Activated naive CD8-positive, alpha-beta T cell (primary cell): ENCODE measurements at regions not wholly inside any gene's neighbourhood (a gene's known extent, or its start where the extent isn't known, plus 50 kb on each side); places are given as distances from the start of the nearest gene placed in this dataset.
"Not testable (repeated sequence)": the region's sequence is repeated elsewhere in the genome, so short reads cannot be mapped to it uniquely, and the experiment has no call there.

Experiments
- H3K27ac Mint-ChIP-seq: one replicate; pipeline ENCODE4 v1.8.0; 2021; ENCODE audit warnings: mixed read lengths
- H3K27me3 Mint-ChIP-seq: one replicate; pipeline ENCODE4 v1.8.0; 2021; ENCODE audit warnings: mixed read lengths
- H3K36me3 Mint-ChIP-seq: one replicate; pipeline ENCODE4 v1.8.0; 2021; ENCODE audit warnings: mixed read lengths
- H3K4me1 Mint-ChIP-seq: one replicate; pipeline ENCODE4 v1.8.0; 2021; ENCODE audit warnings: low read depth, mixed read lengths
- H3K4me3 Mint-ChIP-seq: one replicate; pipeline ENCODE4 v1.8.0; 2021; ENCODE audit warnings: mild to moderate bottlenecking, mixed read lengths
- H3K9me3 Mint-ChIP-seq: one replicate; pipeline ENCODE4 v1.8.0; 2021; ENCODE audit warnings: low read depth, mixed read lengths

GRCh38 chrY:7781501-7781900 is 869.9 kb upstream of the AMELY start:
- no peaks in the 10 kb centered on the region for H3K36me3 Mint-ChIP-seq
- H3K9me3 Mint-ChIP-seq = no peaks in the 10 kb centered on the region
- H3K27ac Mint-ChIP-seq = no peak overlapping the region
- H3K4me3 Mint-ChIP-seq = no peak overlapping the region
- H3K27me3 Mint-ChIP-seq = no peaks in the 10 kb centered on the region
- no peaks in the 10 kb centered on the region for H3K4me1 Mint-ChIP-seq

DNA sequence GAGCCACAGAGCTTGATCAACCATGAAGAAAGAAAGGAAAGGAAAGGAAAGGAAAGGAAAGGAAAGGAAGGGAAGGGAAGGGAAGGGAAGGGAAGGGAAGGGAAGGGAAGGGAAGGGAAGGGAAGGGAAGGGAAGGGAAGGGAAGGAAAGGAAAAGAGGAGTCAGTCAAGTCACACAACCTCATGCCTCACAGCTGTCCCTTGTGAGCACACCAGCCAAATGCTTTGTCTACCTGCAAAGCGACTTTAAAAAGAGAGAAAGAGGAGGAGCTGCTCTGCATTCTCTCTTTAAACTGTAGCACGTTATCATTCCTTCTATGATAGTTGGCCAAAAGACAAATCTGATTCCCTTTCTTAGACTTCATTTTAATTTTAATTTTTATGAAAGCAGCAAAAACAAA is 863.9 kb upstream of the AMELY start:
- not testable (repeated sequence) for H3K36me3 Mint-ChIP-seq, H3K4me1 Mint-ChIP-seq, H3K9me3 Mint-ChIP-seq, H3K27me3 Mint-ChIP-seq, H3K4me3 Mint-ChIP-seq, H3K27ac Mint-ChIP-seq

- Mint-ChIP-seq H3K4me1 (no peaks in the 10 kb centered on the region), H3K27ac (no peak overlapping the region), H3K4me3 (no peak overlapping the region), H3K9me3 (no peaks in the 10 kb centered on the region), H3K36me3 (no peaks in the 10 kb centered on the region), H3K27me3 (no peaks in the 10 kb centered on the region)
Measured at GRCh38 chrY:7771771-7772170, 860.2 kb upstream of the AMELY start.

- Mint-ChIP-seq H3K36me3 (no peaks in the 10 kb centered on the region), H3K9me3 (no peaks in the 10 kb centered on the region), H3K27me3 (no peaks in the 10 kb centered on the region), H3K4me3 (no peak overlapping the region), H3K4me1 (no peaks in the 10 kb centered on the region), H3K27ac (no peak overlapping the region)
Measured at GRCh38 chrY:7769790-7770375, 858.3 kb upstream of the AMELY start.

- no peak overlapping the region for H3K27ac Mint-ChIP-seq
- H3K4me1 Mint-ChIP-seq = no peaks in the 10 kb centered on the region
- no peaks in the 10 kb centered on the region for H3K36me3 Mint-ChIP-seq
- H3K4me3 Mint-ChIP-seq = no peak overlapping the region
- no peaks in the 10 kb centered on the region for H3K27me3 Mint-ChIP-seq
- H3K9me3 Mint-ChIP-seq = no peaks in the 10 kb centered on the region
Measured at GRCh38 chrY:7768901-7769300, 857.3 kb upstream of the AMELY start.

GRCh38 chrY:7753711-7754110 is 842.2 kb upstream of the AMELY start:
- H3K4me1 Mint-ChIP-seq = no peaks in the 10 kb centered on the region

DNA sequence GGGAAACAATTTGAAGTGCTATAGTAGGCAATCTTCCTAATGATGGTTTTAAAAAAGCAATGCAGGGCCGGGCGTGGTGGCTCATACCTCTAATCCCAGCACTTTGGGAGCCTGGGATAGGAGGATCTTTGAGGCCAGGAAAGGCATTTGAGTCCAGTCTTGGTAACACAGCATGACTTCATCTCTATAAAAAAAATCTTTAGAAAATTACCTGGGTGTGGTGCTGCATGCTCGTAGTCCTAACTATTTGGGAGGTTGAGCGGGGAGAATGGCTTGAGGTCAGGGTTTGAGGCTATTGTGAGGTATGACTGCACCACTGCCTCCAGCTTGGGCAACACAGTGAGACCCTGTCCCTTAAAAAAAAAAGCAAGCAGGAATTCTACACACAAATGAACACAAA is 835.2 kb upstream of the AMELY start:
- H3K9me3 Mint-ChIP-seq = no peaks in the 10 kb centered on the region
- H3K4me3 Mint-ChIP-seq = no peak overlapping the region
- no peaks in the 10 kb centered on the region for H3K36me3 Mint-ChIP-seq
- H3K4me1 Mint-ChIP-seq = no peaks in the 10 kb centered on the region
- H3K27me3 Mint-ChIP-seq = peaks cover 4% of the 10 kb centered on the region
- H3K27ac Mint-ChIP-seq = no peak overlapping the region

More at GRCh38 chrY:7753711-7754110, 842.2 kb upstream of the AMELY start:
- H3K27ac Mint-ChIP-seq = no peak overlapping the region
- H3K9me3 Mint-ChIP-seq = no peaks in the 10 kb centered on the region
- H3K27me3 Mint-ChIP-seq = peaks cover 2% of the 10 kb centered on the region
- no peaks in the 10 kb centered on the region for H3K36me3 Mint-ChIP-seq
- no peak overlapping the region for H3K4me3 Mint-ChIP-seq

GRCh38 chrY:7745581-7745901 is 834.0 kb upstream of the AMELY start:
- no peaks in the 10 kb centered on the region for H3K4me1 Mint-ChIP-seq
- H3K9me3 Mint-ChIP-seq = no peaks in the 10 kb centered on the region
- H3K4me3 Mint-ChIP-seq = no peak overlapping the region
- H3K36me3 Mint-ChIP-seq = no peaks in the 10 kb centered on the region
- H3K27ac Mint-ChIP-seq = no peak overlapping the region
- H3K27me3 Mint-ChIP-seq = peaks cover 4% of the 10 kb centered on the region

- Mint-ChIP-seq H3K4me3 (no peak overlapping the region), H3K27ac (no peak overlapping the region), H3K36me3 (no peaks in the 10 kb centered on the region), H3K9me3 (no peaks in the 10 kb centered on the region), H3K4me1 (no peaks in the 10 kb centered on the region), H3K27me3 (peaks cover 4% of the 10 kb centered on the region)
Measured at GRCh38 chrY:7744691-7745580, 833.4 kb upstream of the AMELY start.

GRCh38 chrY:7736847-7737365 is 825.4 kb upstream of the AMELY start:
- H3K36me3 Mint-ChIP-seq = no peaks in the 10 kb centered on the region
- H3K4me3 Mint-ChIP-seq = no peak overlapping the region
- H3K4me1 Mint-ChIP-seq = no peaks in the 10 kb centered on the region
- H3K9me3 Mint-ChIP-seq = no peaks in the 10 kb centered on the region
- H3K27ac Mint-ChIP-seq = no peak overlapping the region
- no peaks in the 10 kb centered on the region for H3K27me3 Mint-ChIP-seq

GRCh38 chrY:7731651-7732050 is 820.1 kb upstream of the AMELY start:
- Mint-ChIP-seq H3K4me1 (no peaks in the 10 kb centered on the region), H3K27ac (no peak overlapping the region), H3K9me3 (no peaks in the 10 kb centered on the region), H3K27me3 (no peaks in the 10 kb centered on the region), H3K4me3 (no peak overlapping the region), H3K36me3 (no peaks in the 10 kb centered on the region)

DNA sequence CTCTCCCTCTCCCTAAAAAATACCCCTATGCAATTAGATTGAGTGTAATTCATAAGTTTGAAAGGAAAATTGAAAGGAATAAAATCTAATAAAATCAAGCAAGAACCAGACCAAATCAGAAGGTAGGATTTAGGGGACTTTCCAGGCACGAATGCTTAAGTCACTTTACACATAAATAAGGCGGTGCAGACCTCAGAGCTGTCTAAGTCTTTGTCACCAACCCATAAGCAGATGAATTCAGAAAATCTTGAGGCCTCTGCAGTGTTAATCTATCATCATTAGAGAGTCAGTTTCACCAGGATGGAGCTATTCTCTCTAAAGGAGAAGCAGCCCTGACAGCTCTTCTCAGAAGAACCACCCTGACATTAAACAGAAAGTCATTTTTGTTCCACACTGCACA is 819.1 kb upstream of the AMELY start:
- Mint-ChIP-seq H3K27me3 (no peaks in the 10 kb centered on the region), H3K9me3 (no peaks in the 10 kb centered on the region), H3K4me1 (no peaks in the 10 kb centered on the region), H3K36me3 (no peaks in the 10 kb centered on the region), H3K4me3 (no peak overlapping the region), H3K27ac (no peak overlapping the region)

GRCh38 chrY:7730071-7730470 is 818.5 kb upstream of the AMELY start:
- H3K27me3 Mint-ChIP-seq = no peaks in the 10 kb centered on the region
- no peak overlapping the region for H3K27ac Mint-ChIP-seq
- no peak overlapping the region for H3K4me3 Mint-ChIP-seq
- H3K4me1 Mint-ChIP-seq = no peaks in the 10 kb centered on the region
- H3K36me3 Mint-ChIP-seq = no peaks in the 10 kb centered on the region
- no peaks in the 10 kb centered on the region for H3K9me3 Mint-ChIP-seq

DNA sequence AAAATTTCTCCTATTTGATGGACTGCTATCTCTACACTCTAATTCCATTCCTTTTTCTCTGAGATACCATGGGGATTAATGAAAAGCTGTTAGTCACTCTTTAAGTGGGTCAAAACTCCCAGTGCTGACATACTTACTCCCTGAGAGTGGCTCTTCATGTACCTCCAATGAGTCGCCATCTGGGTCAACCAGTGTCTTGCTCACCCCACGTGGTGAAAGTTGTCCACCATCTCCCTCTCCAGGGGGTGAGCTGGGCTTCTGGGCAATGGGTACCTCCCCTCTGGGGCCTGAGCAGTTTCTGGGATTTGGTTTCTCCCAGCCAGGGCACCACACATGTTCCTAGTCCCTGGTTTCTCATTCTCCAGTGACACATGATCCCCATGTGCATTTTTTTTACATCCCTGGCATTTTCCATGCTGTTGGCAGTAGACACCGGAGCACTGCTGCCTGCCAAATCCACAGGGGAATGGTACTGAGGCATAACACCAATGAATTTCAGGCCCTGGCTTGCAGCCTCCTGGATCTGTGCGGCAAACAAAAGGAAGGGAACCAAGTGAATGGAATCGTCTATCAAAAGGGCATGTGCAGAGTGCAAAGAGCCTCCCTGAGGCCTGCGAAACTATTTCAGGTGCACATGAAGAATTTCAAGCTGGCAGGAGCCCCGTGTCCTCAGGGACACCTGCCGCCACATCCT is 817.9 kb upstream of the AMELY start:
- Mint-ChIP-seq H3K27ac (no peak overlapping the region), H3K4me3 (no peak overlapping the region), H3K9me3 (no peaks in the 10 kb centered on the region), H3K36me3 (no peaks in the 10 kb centered on the region), H3K27me3 (no peaks in the 10 kb centered on the region), H3K4me1 (no peaks in the 10 kb centered on the region)

GRCh38 chrY:7728935-7729317 is 817.4 kb upstream of the AMELY start:
- Mint-ChIP-seq H3K9me3 (no peaks in the 10 kb centered on the region), H3K27ac (no peak overlapping the region), H3K4me1 (no peaks in the 10 kb centered on the region), H3K4me3 (no peak overlapping the region), H3K36me3 (no peaks in the 10 kb centered on the region), H3K27me3 (no peaks in the 10 kb centered on the region)
